ENCODE measurements at regions not wholly inside any gene's neighbourhood (a gene's known extent, or its start where the extent isn't known, plus 50 kb on each side); places are given as distances from the start of the nearest gene placed in this dataset.

DNA sequence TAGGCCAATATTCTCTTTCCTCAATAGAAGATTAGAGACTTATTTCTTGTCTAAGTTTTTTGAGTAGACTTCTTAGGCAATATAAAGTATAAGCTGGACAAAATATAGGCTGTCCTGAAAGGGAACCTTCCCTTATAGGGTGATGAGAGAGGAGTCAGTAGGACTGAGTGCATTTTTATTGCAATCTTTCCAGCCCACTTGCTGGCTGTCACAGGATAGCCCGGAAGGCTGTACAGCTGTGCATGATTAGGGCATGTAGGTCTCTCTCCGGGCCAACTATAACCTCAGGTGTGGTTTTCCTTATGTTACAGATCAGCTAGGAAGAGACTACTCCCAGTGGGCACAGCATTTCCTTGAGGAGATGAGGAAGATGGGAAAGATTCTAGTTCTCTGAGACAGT is 159.8 kb upstream of the MEF2C start:
- TF ChIP-seq, protein P1, sequence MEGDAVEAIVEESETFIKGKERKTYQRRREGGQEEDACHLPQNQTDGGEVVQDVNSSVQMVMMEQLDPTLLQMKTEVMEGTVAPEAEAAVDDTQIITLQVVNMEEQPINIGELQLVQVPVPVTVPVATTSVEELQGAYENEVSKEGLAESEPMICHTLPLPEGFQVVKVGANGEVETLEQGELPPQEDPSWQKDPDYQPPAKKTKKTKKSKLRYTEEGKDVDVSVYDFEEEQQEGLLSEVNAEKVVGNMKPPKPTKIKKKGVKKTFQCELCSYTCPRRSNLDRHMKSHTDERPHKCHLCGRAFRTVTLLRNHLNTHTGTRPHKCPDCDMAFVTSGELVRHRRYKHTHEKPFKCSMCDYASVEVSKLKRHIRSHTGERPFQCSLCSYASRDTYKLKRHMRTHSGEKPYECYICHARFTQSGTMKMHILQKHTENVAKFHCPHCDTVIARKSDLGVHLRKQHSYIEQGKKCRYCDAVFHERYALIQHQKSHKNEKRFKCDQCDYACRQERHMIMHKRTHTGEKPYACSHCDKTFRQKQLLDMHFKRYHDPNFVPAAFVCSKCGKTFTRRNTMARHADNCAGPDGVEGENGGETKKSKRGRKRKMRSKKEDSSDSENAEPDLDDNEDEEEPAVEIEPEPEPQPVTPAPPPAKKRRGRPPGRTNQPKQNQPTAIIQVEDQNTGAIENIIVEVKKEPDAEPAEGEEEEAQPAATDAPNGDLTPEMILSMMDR (conservative IDR thresholded peaks at IDR 0.05; ENCODE audit: low read depth, low read length): no peak
- TF ChIP-seq POLR2A (IDR thresholded peaks at IDR 0.05; ENCODE audit: low read depth, low read length) (no peak), RFX5 (IDR thresholded peaks at IDR 0.05; ENCODE audit: low read depth, low read length) (no peak), RAD21 (IDR thresholded peaks at IDR 0.05; ENCODE audit: low read length) (no peak), MXI1 (IDR thresholded peaks at IDR 0.05; ENCODE audit: borderline replicate concordance, low read depth, low read length) (no peak), RCOR1 (IDR thresholded peaks at IDR 0.05; ENCODE audit: insufficient replicate concordance, low read length) (no peak)
- TF ChIP-seq, protein P2, sequence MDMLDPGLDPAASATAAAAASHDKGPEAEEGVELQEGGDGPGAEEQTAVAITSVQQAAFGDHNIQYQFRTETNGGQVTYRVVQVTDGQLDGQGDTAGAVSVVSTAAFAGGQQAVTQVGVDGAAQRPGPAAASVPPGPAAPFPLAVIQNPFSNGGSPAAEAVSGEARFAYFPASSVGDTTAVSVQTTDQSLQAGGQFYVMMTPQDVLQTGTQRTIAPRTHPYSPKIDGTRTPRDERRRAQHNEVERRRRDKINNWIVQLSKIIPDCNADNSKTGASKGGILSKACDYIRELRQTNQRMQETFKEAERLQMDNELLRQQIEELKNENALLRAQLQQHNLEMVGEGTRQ (IDR thresholded peaks at IDR 0.05; ENCODE audit: low read depth, low read length): no peak
